ENCODE measurements at regions not wholly inside any gene's neighbourhood (a gene's known extent, or its start where the extent isn't known, plus 50 kb on each side); places are given as distances from the start of the nearest gene placed in this dataset.

DNA sequence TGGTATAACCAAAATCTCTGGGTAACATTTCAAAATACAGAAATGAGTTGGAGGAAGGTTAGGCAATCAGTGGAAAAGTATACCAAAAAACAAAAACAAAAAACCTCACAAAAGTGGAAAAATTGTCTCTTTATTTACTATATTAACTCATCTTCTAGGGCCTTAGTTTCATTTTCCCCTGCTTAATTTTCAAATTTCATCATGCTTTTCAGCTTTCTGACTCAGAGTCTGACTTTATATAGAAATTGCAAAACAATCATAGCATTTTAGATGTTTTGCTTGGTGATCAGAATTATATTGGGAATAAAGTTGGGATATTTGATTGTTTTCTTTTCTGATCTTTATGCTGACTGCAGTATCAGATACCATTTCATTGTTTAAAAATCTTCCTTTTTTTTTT lies 257.0 kb upstream of the PRR16 start:
- TF ChIP-seq, protein P1, sequence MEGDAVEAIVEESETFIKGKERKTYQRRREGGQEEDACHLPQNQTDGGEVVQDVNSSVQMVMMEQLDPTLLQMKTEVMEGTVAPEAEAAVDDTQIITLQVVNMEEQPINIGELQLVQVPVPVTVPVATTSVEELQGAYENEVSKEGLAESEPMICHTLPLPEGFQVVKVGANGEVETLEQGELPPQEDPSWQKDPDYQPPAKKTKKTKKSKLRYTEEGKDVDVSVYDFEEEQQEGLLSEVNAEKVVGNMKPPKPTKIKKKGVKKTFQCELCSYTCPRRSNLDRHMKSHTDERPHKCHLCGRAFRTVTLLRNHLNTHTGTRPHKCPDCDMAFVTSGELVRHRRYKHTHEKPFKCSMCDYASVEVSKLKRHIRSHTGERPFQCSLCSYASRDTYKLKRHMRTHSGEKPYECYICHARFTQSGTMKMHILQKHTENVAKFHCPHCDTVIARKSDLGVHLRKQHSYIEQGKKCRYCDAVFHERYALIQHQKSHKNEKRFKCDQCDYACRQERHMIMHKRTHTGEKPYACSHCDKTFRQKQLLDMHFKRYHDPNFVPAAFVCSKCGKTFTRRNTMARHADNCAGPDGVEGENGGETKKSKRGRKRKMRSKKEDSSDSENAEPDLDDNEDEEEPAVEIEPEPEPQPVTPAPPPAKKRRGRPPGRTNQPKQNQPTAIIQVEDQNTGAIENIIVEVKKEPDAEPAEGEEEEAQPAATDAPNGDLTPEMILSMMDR (IDR thresholded peaks at IDR 0.05; ENCODE audit: borderline replicate concordance, control extremely low read depth, extremely low read depth, insufficient read depth, missing control alignments), result no peak
- DNase-seq (ENCODE audit: low spot score), result no peak
- in situ Hi-C loops (cut with MboI; ENCODE audit: low sequenced_read_pairs, unreplicated experiment), result no loop called here

DNA sequence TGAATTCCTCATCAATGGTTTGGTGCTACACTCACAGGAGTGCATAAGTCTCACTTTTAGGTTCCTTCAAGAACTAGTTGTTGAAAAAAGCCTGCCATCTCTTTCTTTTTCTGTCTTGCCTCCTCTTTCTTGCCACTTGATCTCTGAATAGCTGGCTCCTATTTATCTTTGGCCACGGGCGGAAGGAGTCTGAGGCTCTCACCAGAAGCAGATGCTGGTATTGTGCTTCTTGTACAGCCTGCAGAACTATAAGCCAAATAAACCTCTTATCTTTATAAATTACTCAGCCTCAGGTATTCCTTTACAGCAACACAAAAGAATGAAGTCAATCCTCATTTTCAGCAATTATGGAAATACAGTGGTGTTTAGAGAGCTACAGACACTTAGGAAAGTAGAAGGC lies 247.1 kb upstream of the PRR16 start:
- DNase-seq (ENCODE audit: low spot score), result no peak
- TF ChIP-seq, protein P1 (IDR thresholded peaks at IDR 0.05; ENCODE audit: borderline replicate concordance, control extremely low read depth, extremely low read depth, insufficient read depth, missing control alignments), result no peak
- in situ Hi-C loops (cut with MboI; ENCODE audit: low sequenced_read_pairs, unreplicated experiment), result no loop called here

- in situ Hi-C loops (cut with MboI; ENCODE audit: low sequenced_read_pairs, unreplicated experiment), result no loop called here
- DNase-seq (ENCODE audit: low spot score), result no peak
- TF ChIP-seq, protein P1 (IDR thresholded peaks at IDR 0.05; ENCODE audit: borderline replicate concordance, control extremely low read depth, extremely low read depth, insufficient read depth, missing control alignments), result no peak
Observed at GRCh38 chr5:120219988-120220387, 244.1 kb upstream of the PRR16 start.

DNA sequence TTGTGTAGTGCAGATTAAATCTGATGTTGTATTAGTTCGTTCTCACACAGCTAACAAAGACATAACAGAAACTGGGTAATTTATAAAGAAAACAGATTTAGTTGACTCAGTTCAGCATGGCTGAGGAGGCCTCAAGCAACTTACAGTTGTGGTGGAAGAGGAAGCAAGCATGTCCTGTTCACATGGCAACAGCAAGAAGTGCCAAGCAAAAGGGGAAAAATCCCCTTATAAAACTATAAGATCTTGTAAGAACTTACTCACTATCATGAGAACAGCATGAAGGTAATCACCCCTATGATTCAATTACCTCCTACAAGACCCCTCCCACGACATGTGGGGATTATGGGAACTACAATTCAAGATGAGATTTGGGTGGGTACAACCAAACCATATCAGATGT lies 238.6 kb upstream of the PRR16 start:
- no peak for DNase-seq (ENCODE audit: low spot score)
- TF ChIP-seq, protein P1 (IDR thresholded peaks at IDR 0.05; ENCODE audit: borderline replicate concordance, control extremely low read depth, extremely low read depth, insufficient read depth, missing control alignments), result no peak
- in situ Hi-C loops (cut with MboI; ENCODE audit: low sequenced_read_pairs, unreplicated experiment), result no loop called here

- TF ChIP-seq, protein P1 (IDR thresholded peaks at IDR 0.05; ENCODE audit: borderline replicate concordance, control extremely low read depth, extremely low read depth, insufficient read depth, missing control alignments), result no peak
- in situ Hi-C loops (cut with MboI; ENCODE audit: low sequenced_read_pairs, unreplicated experiment), result no loop called here
- DNase-seq (ENCODE audit: low spot score), result no peak
Observed at GRCh38 chr5:120228262-120229031, 235.7 kb upstream of the PRR16 start.

DNA sequence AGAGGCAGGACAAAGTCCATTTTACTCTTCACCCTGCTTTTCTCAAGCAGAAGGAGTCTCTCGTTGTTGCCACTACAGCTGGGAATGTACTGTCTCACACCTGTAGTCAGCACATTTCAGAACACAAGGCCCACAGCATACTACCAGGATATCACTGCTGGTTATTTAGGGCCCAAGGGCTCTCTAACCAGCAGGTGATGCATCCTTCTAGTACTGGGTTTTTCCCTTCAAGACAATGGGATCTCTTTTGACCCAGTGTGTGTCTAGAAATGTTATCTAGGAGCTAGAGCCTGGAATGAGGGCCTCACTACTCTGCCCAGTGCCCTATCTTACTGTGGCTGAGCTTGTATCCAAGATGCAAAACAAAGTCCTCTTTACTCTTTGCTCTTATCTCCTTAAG lies 235.1 kb upstream of the PRR16 start:
- DNase-seq (ENCODE audit: low spot score), result no peak
- TF ChIP-seq, protein P1 (IDR thresholded peaks at IDR 0.05; ENCODE audit: borderline replicate concordance, control extremely low read depth, extremely low read depth, insufficient read depth, missing control alignments), result no peak
- in situ Hi-C loops (cut with MboI; ENCODE audit: low sequenced_read_pairs, unreplicated experiment), result no loop called here

All from GM13976 (cell line).